Stomach (tissue), 4 donors: ENCODE measurements at regions not wholly inside any gene's neighbourhood (a gene's known extent, or its start where the extent isn't known, plus 50 kb on each side); places are given as distances from the start of the nearest gene placed in this dataset.

Experiments used
- POLR2A ChIP-seq, 4 donors: fragments of 450-650 bp; IDR thresholded peaks; one replicate each; pipeline ENCODE4 v1.6.1; 2016; ENCODE audit warnings: antibody characterized with exemption in 4 of 4, control low read depth in 2 of 4, mild to moderate bottlenecking in 1 of 4, moderate library complexity in 1 of 4
- POLR2AphosphoS5 ChIP-seq, 3 donors: sonication (generic); formaldehyde crosslinking; IDR thresholded peaks; one replicate each; pipeline ENCODE4 v1.6.1; 2016; ENCODE audit warnings: antibody characterized with exemption in 3 of 3
- TF ChIP-seq, protein P1 (sequence below), 7 experiments: fragments of 450-650 bp in 4 of 7; fragments of 200-600 bp in 3 of 7; sonication (generic) in 3 of 7; IDR thresholded peaks; one replicate each; pipeline ENCODE4 v1.5.1; 2016 to 2019; ENCODE audit warnings: antibody characterized with exemption in 7 of 7, control low read depth in 2 of 7, mild to moderate bottlenecking in 1 of 7

GRCh38 chr7:125033506-125033905, 103.9 kb upstream of the POT1 start:
- no peak for TF ChIP-seq POLR2A (IDR thresholded peaks at IDR 0.05)
- TF ChIP-seq, protein P1, sequence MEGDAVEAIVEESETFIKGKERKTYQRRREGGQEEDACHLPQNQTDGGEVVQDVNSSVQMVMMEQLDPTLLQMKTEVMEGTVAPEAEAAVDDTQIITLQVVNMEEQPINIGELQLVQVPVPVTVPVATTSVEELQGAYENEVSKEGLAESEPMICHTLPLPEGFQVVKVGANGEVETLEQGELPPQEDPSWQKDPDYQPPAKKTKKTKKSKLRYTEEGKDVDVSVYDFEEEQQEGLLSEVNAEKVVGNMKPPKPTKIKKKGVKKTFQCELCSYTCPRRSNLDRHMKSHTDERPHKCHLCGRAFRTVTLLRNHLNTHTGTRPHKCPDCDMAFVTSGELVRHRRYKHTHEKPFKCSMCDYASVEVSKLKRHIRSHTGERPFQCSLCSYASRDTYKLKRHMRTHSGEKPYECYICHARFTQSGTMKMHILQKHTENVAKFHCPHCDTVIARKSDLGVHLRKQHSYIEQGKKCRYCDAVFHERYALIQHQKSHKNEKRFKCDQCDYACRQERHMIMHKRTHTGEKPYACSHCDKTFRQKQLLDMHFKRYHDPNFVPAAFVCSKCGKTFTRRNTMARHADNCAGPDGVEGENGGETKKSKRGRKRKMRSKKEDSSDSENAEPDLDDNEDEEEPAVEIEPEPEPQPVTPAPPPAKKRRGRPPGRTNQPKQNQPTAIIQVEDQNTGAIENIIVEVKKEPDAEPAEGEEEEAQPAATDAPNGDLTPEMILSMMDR (IDR thresholded peaks at IDR 0.05) = no peak
- TF ChIP-seq POLR2AphosphoS5 (IDR thresholded peaks at IDR 0.05) = no peak
